T-helper 1 cell treated with Interleukin-12 subunit alpha and Interleukin-12 subunit beta and Interleukin-4 antibody, amounts not matched to agents 30 μg/mL and 1 μg/mL, for 36 hours (primary cell): ENCODE measurements at regions not wholly inside any gene's neighbourhood (a gene's known extent, or its start where the extent isn't known, plus 50 kb on each side); places are given as distances from the start of the nearest gene placed in this dataset.

Experiments used
- H3K27ac Mint-ChIP-seq: one replicate; pipeline ENCODE4 v1.8.0; 2021; ENCODE audit warnings: mild to moderate bottlenecking, mixed read lengths
- H3K27me3 Mint-ChIP-seq: one replicate; pipeline ENCODE4 v1.8.0; 2021; ENCODE audit warnings: low read depth, mixed read lengths
- H3K36me3 Mint-ChIP-seq: one replicate; pipeline ENCODE4 v1.8.0; 2021; ENCODE audit warnings: low read depth, mixed read lengths
- H3K4me1 Mint-ChIP-seq: one replicate; pipeline ENCODE4 v1.8.0; 2021; ENCODE audit warnings: low read depth, mixed read lengths
- H3K4me3 Mint-ChIP-seq: one replicate; pipeline ENCODE4 v1.8.0; 2021; ENCODE audit warnings: mild to moderate bottlenecking, moderate library complexity, mixed read lengths
- H3K9me3 Mint-ChIP-seq: one replicate; pipeline ENCODE4 v1.8.0; 2021; ENCODE audit warnings: mixed read lengths

DNA sequence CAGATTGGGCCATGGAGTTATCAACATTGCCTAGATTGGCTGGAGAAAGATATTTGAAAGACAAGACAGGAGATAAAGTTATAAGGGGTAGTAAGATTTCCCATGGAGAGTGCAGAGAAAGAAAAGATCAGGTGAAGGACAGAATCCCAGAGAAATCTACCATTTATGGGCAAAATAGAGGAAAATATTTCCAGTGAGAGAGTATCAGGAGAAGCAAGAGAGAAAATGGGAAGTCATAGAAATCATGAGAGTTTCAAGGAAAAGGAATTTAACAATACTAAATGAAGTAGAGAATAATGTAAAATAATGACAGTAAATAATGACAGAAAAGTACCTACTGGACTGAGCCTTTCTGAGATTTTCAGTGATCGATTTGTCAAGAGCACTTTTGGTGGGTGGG is 447.6 kb upstream of the CHST9 start:
- no peak overlapping the region for H3K27ac Mint-ChIP-seq
- H3K4me3 Mint-ChIP-seq: no peak overlapping the region
- peaks cover 3% of the 10 kb centered on the region for H3K9me3 Mint-ChIP-seq
- no peaks in the 10 kb centered on the region for H3K4me1 Mint-ChIP-seq
- no peaks in the 10 kb centered on the region for H3K36me3 Mint-ChIP-seq
- no peaks in the 10 kb centered on the region for H3K27me3 Mint-ChIP-seq

DNA sequence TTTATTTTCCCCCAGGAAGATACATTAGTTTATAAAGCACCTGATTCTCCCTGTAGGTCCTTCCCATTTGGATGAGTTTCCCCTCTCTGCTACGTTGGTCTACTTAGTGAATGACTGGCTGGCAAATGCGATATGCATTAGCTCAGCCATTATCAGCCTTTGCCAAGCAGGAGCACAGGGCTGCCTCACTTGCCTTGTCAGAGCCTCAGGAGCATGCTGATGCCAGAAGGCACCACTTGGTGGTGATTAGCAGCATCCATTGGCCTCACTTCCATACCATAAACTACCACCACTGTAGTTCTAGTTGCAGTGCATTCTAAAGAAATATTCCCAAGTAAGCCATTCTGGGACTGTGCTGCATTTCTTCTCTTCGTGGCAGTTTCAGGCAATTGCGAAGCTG is 442.8 kb upstream of the CHST9 start:
- H3K27me3 Mint-ChIP-seq: no peaks in the 10 kb centered on the region
- no peak overlapping the region for H3K27ac Mint-ChIP-seq
- no peaks in the 10 kb centered on the region for H3K9me3 Mint-ChIP-seq
- H3K36me3 Mint-ChIP-seq: no peaks in the 10 kb centered on the region
- no peak overlapping the region for H3K4me3 Mint-ChIP-seq
- no peaks in the 10 kb centered on the region for H3K4me1 Mint-ChIP-seq

- H3K27me3 Mint-ChIP-seq: no peaks in the 10 kb centered on the region
- H3K4me3 Mint-ChIP-seq: no peak overlapping the region
- H3K36me3 Mint-ChIP-seq: no peaks in the 10 kb centered on the region
- no peaks in the 10 kb centered on the region for H3K4me1 Mint-ChIP-seq
- H3K9me3 Mint-ChIP-seq: no peaks in the 10 kb centered on the region
- H3K27ac Mint-ChIP-seq: no peak overlapping the region
Measured at GRCh38 chr18:27621236-27621890, 436.3 kb upstream of the CHST9 start.

DNA sequence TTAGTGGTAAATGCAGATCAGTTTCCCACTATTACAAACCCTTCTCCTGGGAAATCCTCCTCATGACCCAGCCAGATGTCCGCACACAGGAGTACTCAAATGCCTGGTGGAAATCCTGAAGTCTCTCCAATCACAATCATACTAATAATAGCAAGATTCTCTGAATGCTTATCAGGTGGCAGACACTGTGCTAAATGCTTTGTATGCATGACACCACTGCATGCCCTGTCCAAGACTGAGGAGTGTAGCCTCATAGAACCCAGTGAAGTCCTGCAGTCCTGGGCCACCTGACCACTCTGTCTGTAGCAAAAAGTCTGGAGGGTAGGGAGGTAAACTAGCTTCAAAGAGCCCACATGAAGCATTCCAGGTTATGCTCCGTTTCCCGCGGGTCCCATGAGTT is 434.8 kb upstream of the CHST9 start:
- Mint-ChIP-seq H3K9me3 (no peaks in the 10 kb centered on the region), H3K27ac (no peak overlapping the region), H3K27me3 (no peaks in the 10 kb centered on the region), H3K36me3 (no peaks in the 10 kb centered on the region), H3K4me1 (no peaks in the 10 kb centered on the region), H3K4me3 (no peak overlapping the region)

- Mint-ChIP-seq H3K27me3 (no peaks in the 10 kb centered on the region), H3K9me3 (no peaks in the 10 kb centered on the region), H3K27ac (no peak overlapping the region), H3K36me3 (no peaks in the 10 kb centered on the region), H3K4me3 (no peak overlapping the region), H3K4me1 (no peaks in the 10 kb centered on the region)
Measured at GRCh38 chr18:27619090-27619772, 434.1 kb upstream of the CHST9 start.

DNA sequence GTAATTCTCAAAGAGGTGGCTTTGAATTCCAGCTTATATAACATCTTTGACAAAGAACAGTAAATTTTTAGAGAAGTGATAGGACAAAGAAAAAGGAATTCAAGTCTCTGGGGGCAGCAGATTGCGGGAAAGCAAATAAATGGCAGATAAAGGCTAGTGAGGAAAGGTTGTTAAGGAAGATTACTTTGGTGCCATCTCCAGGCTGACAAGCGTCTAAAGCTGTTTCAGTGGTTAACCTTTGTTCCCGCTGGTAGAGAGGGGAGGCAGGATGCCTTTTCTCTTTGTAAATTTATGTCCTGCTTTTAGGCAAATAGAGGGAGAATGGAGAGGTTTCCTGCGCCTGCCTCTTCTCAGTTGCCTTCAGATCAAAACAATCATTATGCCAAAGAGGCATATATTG is 431.2 kb upstream of the CHST9 start:
- H3K4me3 Mint-ChIP-seq: no peak overlapping the region
- no peaks in the 10 kb centered on the region for H3K27me3 Mint-ChIP-seq
- no peaks in the 10 kb centered on the region for H3K4me1 Mint-ChIP-seq
- H3K27ac Mint-ChIP-seq: no peak overlapping the region
- H3K36me3 Mint-ChIP-seq: no peaks in the 10 kb centered on the region
- no peaks in the 10 kb centered on the region for H3K9me3 Mint-ChIP-seq

DNA sequence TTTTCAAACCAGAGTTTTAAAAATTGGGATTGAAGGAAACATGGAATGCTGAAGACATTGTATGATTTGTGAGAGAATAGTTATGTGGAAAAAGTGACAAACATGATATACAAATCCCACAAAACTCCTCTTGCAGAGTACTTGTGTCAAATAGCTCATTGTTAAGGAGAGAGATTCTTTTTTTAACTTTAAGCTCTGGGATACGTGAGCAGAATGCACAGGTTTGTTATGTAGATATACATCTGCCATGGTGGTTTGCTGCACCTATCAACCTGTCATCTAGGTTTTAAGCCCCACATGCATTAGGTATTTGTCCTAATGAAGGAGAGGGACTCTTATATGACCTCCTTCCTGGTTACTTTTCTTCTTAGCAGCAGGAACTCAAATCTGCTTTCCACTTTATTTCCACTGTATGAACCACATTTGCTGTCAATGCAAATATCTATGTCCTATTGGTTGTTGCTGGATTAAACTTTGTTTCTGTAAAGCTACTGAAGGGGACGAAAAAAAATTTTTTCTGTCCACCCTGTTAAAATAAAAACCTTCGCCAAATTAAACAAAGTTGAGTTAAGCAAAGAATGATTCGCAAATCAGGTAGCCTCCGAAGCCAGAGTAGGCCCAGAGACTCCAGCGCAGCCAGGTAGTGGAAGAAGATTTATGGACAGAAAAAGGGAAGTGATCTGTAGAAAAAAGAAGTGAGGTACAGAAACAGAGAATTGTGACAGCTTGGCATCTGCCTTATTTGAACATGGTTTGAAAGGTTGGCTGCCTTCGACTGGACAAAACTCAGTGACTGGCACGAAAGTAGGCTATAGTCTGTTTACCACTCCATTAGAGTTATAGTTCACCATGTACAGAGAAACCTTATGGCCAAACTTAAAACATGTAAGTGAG is 430.1 kb upstream of the CHST9 start:
- Mint-ChIP-seq H3K27ac (no peak overlapping the region), H3K4me3 (no peak overlapping the region), H3K27me3 (no peaks in the 10 kb centered on the region), H3K9me3 (no peaks in the 10 kb centered on the region), H3K4me1 (no peaks in the 10 kb centered on the region), H3K36me3 (no peaks in the 10 kb centered on the region)

GRCh38 chr18:27609221-27609620 is 424.1 kb upstream of the CHST9 start:
- Mint-ChIP-seq H3K9me3 (no peaks in the 10 kb centered on the region), H3K27ac (no peak overlapping the region), H3K36me3 (no peaks in the 10 kb centered on the region), H3K4me1 (no peaks in the 10 kb centered on the region), H3K27me3 (no peaks in the 10 kb centered on the region), H3K4me3 (no peak overlapping the region)

- Mint-ChIP-seq H3K27me3 (no peaks in the 10 kb centered on the region), H3K4me1 (no peaks in the 10 kb centered on the region), H3K36me3 (no peaks in the 10 kb centered on the region), H3K4me3 (no peak overlapping the region), H3K9me3 (no peaks in the 10 kb centered on the region), H3K27ac (no peak overlapping the region)
Measured at GRCh38 chr18:27608742-27609141, 423.6 kb upstream of the CHST9 start.

DNA sequence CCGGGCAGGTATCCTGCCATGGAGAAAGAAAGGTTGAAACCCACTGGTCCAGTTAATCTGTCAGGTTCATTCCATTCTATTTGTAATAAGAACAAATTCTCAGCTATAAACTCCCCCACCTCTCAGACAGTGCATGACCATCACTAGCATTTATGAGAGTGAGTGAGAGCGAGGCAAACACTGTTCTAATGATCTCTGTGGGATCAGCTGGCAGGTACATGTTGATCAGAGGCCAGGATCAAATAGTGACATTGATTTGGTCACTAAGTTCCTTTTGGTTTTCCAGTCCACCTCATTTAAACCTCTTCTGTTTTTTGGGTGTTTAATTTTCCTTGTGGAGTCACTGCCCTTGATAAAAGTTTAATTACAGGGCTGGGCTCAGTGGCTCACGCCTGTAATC is 423.1 kb upstream of the CHST9 start:
- Mint-ChIP-seq H3K4me1 (no peaks in the 10 kb centered on the region), H3K27me3 (no peaks in the 10 kb centered on the region), H3K4me3 (no peak overlapping the region), H3K27ac (no peak overlapping the region), H3K9me3 (no peaks in the 10 kb centered on the region), H3K36me3 (no peaks in the 10 kb centered on the region)

GRCh38 chr18:27606741-27607140 is 421.6 kb upstream of the CHST9 start:
- H3K27ac Mint-ChIP-seq: no peak overlapping the region
- no peak overlapping the region for H3K4me3 Mint-ChIP-seq

DNA sequence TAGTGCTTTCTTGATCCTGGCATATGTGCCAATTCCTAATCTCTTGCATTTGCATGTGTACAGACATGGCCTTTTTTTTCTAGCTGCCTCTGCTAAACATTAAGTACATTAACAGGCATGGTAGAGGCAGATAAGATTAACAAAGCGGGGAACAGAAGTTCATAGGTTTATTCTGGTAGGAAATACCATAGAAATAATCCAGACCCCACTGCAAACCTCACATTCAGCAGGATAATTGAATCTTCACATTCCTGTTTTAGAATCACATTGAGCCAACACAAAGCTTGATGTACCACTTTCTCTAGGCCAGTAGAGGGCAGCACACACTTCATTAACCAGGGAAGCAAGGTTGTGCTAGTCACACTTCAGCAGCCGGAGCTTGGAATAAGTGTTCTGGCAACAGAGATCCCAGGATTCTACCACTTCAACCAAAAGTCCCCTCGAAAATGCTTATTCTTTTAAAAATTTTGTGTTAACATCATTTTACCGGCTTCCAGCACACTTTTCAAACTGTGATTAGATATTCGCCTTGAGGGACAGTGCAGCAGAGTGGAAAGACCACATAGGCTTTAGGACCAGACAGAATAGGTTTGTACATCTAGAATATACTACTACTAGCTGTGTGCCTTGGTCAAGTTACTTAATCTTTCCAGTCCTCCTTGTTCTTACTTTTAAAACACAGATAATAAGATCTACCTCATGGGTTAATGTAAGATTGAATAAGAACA is 420.2 kb upstream of the CHST9 start:
- Mint-ChIP-seq H3K4me3 (no peak overlapping the region), H3K27ac (no peak overlapping the region), H3K4me1 (no peaks in the 10 kb centered on the region), H3K9me3 (no peaks in the 10 kb centered on the region), H3K27me3 (no peaks in the 10 kb centered on the region), H3K36me3 (no peaks in the 10 kb centered on the region)

More at GRCh38 chr18:27606741-27607140, 421.6 kb upstream of the CHST9 start:
- no peaks in the 10 kb centered on the region for H3K36me3 Mint-ChIP-seq
- no peaks in the 10 kb centered on the region for H3K4me1 Mint-ChIP-seq
- no peaks in the 10 kb centered on the region for H3K27me3 Mint-ChIP-seq
- no peaks in the 10 kb centered on the region for H3K9me3 Mint-ChIP-seq

GRCh38 chr18:27604583-27604982 is 419.5 kb upstream of the CHST9 start:
- H3K27me3 Mint-ChIP-seq: no peaks in the 10 kb centered on the region
- H3K9me3 Mint-ChIP-seq: no peaks in the 10 kb centered on the region
- H3K27ac Mint-ChIP-seq: no peak overlapping the region
- H3K36me3 Mint-ChIP-seq: no peaks in the 10 kb centered on the region
- no peaks in the 10 kb centered on the region for H3K4me1 Mint-ChIP-seq
- no peak overlapping the region for H3K4me3 Mint-ChIP-seq

GRCh38 chr18:27602092-27602491 is 417.0 kb upstream of the CHST9 start:
- no peak overlapping the region for H3K27ac Mint-ChIP-seq
- no peaks in the 10 kb centered on the region for H3K9me3 Mint-ChIP-seq
- no peak overlapping the region for H3K4me3 Mint-ChIP-seq
- no peaks in the 10 kb centered on the region for H3K27me3 Mint-ChIP-seq
- H3K4me1 Mint-ChIP-seq: no peaks in the 10 kb centered on the region
- H3K36me3 Mint-ChIP-seq: no peaks in the 10 kb centered on the region
